HG03342 (cell line): ENCODE measurements at regions not wholly inside any gene's neighbourhood (a gene's known extent, or its start where the extent isn't known, plus 50 kb on each side); places are given as distances from the start of the nearest gene placed in this dataset.

Experiments used
- ATAC-seq: cut with Tn5 transposase; IDR thresholded peaks from one replicate; pipeline ENCODE4 v1.9.1; 2021; ENCODE audit warnings: mild to moderate bottlenecking, moderate library complexity; ENCODE audit not compliant: unreplicated experiment

DNA sequence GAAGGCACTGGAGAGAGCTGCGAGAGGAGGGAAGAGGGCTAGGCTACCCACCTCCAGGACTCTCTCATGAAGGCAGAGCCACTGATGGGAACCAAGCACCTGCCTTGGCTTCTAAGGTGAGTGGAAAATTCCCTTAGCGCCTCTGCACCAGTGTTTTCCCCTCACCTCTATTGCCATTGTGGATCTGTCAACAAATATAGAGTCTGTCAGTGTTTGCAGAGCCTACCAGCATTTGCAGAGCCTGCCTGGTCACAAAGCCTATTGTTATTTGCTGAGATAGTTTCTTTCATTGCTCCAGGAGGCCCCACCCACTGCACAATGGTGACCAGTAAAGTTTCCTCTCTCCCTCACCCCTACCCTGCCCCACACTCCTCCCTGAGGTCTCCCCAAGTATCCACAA is 141.9 kb downstream of the MRPL14 start:
- no peak for ATAC-seq

DNA sequence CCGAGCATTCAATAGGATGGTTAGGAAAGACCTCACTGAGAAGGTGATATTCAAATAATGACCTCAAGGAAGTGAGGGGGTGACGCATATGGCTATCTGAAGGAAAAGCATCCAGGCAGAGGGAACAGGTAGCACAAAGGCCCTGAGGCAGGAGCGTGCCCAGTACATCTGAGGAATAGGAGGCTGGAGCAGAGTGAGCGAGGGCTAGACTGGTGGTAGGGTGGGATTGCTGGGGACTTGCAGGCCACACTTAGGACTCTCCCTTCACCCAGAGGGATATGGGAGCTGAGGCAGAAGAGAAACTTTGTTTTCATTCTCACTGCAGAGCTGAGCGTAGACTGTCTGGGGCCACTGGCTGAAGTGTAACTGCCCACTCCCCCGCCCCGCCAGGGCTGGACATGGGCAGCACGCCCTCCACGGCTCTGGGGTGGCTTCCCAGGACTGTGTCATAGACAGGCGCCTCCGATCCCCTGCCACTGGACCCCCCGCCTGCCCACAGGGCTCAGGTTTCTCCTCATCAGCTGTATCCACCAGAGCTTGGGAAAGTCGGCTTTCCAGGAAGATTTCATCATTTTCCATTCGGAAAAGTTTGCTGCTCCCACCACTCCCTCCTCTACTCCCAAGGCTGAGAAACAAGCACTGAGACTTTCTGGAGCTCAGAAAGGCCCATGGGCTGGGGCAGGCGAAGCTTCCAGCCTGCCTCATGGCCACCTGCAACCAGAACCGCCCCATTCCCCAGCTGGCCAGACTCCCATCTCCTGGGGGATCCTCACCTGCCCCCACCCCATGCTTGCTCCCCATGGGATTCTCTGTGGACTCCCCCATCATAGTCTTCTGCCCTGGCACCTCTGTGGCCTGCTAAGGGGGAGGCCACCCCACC is 142.6 kb downstream of the MRPL14 start:
- ATAC-seq: no peak

DNA sequence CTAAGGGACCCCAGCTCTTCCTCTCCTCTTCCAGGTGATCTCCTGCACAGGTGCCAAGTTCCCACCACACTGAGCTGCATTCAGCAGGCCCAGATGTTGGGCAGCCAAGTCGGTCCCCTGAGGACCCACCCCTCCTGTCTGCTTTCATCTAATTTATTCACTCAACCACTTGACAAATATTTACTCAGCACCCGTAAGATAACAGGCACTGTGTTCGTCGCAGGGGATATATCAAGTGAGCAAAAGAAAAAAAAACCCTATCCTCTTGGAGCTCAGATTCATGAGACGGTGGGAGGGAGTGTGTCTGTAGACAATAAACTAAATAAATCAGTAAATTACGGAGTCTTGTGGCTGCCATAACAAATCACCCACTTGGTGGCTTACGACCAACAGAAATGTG is 143.6 kb downstream of the MRPL14 start:
- ATAC-seq: no peak

DNA sequence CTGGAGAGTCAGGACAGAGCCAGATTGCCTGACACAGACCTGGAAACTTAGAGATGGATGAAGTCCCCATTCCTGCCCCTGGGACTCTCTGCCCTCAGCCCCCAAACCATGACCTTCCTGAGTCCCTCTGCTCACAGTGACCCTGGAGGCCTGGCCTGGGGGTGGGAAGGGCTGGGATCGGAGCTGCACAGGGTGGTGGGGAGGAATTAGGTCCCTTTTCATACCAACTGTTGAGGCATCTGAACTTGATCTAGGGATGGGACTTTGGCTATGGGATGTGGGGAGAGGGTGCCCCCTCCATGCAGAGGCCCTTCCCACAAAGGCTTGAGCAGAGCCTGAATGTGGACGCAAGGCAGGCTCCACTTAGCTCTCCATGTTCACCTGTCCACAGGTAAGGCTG is 144.1 kb downstream of the MRPL14 start:
- ATAC-seq: no peak

DNA sequence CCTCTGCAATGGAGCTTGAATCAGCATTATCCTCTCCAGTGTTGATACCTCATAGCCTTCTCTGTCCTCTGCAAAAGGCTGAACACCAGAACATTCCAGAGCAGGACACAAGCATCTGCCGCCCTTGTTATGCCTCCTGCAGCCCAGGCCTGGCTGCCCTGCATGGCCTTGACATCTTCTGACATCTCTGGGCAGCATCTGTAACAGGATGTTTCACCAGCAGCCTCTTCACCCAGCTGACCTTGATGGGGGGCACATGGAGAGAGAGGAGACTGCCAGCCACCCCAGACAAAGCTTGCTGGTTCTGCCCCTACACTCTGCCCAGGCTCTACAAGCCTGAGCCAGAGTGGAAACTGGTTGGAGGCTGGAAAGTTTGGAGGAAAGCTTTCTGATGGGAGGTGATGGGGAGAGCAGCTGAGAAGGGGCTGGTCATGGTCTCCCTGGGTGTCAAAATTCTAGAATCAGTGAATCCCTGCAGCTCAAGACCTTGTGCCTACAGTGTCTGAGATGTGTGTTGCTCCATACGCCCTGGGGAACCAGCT is 145.1 kb downstream of the MRPL14 start:
- ATAC-seq: no peak

DNA sequence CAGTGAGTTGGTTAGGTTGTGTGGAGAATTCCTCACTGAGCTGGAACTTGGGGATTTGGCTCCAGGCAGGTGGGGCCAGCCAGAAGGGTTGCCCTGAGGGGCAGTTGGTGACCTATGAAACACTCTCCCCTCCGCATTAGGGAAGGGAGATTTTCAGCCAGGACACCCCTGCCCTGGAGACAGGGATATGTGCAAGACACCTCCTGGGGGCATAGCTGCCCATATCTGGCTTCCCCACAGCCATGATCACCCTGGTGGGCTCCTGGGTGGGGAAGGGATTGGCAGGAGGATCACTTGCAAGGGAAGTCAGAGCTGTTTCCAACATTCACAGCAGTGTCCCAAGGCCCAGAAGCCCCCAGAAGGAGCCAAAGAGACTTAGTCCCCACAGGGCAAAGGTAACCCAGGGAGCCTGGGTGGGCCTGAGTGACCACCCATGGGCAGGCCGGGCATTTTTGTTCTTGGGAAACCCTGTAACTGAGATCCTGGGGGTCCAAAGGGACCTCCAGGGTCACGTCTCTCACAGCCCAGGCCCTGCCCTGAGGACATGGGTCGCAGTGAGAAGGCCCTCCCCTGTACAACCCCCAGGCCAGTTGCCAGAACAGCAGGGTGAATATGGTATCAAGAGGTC is 145.8 kb downstream of the MRPL14 start:
- no peak for ATAC-seq

DNA sequence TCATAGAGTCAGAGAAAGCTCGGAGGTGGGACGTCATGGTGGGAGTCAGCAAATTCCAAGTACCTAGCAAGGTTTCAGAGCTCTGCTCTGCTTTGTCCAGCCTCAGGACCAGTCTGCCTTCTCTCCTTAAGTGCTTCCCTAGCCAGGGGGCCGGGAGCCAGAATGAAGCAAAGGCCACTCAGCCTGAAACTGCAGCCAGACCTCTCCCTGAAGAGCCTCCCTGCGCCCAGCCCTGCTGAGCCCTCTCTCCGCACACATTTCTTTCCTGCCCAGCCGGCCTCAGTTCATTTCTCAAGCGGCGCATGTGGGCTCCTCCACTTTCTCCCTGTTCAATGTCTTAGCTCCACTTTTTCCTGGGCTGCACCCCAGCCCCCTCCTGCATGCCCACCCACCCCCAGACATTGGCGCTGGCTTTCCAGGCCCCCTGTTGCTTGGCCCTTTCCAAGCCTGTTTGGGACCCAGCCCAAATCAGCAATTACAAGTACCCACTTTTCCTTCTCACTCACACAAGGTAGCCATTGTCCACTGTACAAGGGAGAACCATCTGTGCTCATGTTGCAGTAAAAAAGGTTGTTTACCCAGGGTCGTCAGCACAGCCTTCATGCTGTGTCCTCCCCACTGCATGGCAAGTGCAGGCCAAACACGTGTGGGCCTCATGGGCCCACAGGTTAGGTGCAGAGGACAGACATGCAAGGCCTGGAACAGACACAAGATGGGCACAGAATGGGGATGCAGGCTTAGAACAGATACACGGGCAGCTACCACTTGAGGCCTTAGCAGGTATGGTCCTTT is 147.1 kb downstream of the MRPL14 start:
- ATAC-seq: no peak

DNA sequence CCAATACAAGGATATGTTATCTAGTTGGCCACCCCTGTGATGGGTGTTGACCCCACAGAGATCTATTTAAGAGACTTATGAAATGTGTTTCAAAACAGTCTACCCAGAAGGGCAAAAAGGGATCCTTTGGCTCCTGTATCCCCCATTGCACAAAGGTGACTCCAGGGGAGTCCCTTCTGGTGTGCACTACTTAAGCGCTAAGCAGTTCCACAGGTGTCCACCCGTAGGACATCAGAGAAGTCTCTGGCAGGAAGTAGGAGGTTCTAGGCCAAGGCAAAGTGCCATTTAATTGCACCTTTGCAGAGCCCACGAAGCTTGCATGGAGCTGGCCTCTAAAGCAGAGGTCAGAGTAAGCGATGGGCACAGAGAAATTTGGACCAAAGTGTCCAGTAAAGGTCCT is 147.7 kb downstream of the MRPL14 start:
- ATAC-seq: no peak

DNA sequence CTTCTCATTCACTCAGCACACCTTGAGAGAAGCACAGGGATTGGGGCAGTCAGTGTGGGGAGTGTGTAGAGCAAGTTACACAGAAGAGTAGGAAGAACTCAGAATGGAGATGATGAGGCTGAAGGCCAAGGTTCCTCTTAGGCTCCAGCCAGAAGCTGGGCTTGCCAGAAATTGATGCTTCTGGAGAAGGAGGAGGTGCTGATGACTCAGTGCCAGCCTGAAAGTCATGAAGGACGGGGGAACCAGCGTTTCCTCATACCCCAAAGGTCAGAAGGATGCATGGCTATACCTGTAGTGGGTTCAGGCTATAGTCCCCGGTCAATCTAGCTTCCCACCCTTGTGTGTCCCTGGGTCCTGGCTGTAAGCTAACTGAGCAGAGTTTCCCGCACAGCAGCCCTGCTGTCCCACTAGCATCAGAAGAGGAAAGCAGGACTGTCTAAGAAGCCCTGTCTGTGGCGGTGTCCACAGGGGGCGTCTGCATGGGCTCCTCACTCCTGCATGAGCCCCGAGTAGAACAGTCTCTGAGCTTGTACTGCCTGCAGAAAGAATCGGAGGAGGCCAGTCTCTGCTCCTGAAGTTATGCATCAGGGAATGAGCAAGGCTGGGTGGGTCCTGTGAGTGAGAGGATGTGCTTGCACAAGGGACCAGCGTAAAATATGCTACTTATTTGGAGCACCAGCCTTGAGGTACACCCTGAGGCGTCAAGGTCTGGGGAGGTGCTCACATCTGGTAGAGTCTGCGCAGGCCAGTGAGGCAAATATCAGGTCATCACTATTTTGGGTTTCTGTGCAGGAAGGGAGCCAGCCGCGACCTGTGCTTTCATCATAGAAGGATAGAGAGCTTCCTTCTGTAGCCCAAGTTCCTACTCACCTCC is 148.5 kb downstream of the MRPL14 start:
- ATAC-seq: no peak

DNA sequence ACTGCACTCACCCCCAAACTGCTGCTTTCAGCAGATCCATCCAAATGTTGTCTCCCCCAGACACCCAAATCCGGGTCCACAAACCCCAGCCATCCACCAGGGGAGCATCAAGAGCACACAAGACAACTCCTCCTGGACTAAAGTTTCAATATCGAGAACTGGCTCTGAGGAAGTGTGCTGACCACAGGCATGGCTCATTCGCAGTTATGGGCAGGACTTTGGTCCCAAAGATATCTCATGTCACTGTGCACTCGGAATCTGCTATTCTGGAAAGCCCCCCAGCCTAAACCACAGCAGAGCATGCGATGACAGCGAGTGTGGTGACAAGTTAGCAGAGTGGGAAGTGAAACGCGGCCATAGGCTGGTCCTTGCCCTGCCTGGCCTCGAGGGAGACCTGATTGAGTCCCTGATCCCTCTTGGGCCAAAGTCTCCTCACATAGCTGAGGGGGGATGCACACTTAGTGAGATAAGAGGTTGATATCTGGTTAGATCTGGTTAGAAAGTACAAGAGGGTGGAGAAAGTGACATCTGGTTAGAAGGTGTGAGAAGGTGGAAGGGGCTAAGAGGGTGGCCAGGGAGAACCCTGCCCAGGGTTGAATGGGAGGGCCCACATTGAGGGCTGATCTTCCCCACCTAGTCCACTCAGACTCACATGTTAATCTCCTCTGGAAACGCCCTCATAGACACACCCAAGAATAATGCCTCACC is 149.7 kb downstream of the MRPL14 start:
- ATAC-seq: peak; percentile 88

DNA sequence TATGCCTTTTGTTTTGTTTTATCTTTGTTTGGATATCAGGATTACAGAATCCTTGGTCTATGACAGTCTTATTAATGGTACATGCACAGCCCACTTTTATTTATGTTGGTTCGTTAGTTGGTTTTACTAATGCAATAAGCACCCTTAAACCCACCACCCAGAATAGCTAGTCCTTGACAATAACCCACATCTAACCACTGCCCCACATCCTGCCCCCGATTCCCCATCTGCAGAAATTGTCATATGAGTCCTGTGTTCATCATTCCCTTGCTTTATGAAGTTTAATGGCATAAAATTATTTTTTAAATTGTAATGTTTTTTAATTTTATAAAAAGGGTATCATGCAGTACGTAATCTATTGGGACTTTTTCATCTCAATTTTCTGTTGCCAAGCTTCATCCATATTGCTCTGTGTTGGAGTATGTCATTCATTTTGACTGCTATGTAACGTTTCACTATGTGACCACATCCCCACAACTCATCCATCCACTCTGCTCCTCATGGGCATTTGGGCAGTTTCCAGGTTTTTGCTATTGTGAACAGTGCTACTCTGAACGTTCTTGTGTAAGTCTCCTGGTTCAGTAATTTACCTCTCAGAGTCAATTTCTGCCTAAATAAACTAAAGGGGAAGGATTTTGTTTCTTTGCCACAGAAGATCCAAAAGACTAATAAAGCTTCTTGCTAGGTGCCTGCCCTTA is 150.4 kb downstream of the MRPL14 start:
- ATAC-seq: no peak

DNA sequence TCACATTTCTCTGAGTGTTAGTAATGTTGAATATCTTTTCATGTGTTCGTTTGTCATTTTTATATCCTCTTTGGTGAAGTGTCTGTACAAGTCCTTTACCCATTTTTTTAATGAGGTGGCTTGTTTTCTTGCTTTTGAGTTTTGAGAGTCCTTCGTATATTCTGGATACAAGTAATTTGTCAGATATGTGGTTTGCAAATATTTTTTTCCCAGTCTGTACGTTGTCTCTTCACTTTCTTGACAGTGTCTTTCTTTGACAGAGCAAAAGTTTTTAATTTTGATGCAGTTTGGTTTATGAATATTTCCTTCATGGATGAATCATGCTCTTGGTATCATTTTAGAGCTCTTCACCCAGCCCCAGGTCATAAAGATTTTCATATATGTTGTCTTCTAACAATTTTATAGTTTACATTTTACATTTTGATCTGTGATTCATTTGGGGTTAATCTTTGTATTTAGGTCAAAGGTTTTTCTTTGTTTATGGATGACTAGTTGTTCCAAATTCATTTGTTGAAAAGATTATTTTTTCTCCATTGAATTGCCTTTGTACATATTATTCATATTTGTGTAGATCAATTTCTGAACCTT is 152.5 kb downstream of the MRPL14 start:
- ATAC-seq: no peak

DNA sequence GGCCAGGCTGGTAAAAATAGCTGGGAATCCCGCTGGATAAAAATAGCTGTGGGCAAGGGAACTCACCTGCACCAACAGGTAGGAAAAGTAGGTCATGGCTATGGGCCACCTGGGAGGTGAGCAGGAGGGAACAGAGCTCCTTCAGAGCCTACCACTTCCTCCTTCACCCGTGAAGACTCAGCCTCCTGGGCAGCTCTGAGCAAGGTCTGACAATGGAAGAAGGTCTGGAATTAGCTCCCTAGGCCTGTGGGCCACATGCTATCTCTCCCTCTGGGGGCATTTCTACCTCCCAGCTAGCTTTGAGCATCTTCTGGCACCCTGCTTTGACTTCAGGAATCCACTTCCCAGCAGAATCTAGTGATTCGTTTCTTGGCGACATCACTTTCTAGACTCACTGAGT is 153.9 kb downstream of the MRPL14 start:
- no peak for ATAC-seq

DNA sequence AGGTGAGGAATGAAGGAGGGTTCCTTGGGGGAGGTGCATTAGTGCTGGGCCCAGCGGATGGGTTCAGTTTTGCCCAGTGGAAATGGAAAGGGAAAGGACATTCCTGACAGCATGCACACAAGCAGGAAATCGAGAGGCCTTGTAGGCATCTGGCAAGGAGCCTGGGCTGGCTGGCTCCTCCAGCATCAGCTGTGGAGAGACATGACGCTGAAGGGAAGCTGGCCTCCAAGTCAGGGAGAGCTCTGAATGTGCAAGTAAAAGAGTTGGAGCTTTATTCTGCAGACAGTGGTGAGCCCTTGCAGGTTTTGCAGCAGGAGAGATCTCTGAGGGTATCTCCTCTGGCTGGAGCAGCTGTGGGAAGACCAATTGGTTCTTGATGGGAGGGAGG is 154.3 kb downstream of the MRPL14 start:
- no peak for ATAC-seq

DNA sequence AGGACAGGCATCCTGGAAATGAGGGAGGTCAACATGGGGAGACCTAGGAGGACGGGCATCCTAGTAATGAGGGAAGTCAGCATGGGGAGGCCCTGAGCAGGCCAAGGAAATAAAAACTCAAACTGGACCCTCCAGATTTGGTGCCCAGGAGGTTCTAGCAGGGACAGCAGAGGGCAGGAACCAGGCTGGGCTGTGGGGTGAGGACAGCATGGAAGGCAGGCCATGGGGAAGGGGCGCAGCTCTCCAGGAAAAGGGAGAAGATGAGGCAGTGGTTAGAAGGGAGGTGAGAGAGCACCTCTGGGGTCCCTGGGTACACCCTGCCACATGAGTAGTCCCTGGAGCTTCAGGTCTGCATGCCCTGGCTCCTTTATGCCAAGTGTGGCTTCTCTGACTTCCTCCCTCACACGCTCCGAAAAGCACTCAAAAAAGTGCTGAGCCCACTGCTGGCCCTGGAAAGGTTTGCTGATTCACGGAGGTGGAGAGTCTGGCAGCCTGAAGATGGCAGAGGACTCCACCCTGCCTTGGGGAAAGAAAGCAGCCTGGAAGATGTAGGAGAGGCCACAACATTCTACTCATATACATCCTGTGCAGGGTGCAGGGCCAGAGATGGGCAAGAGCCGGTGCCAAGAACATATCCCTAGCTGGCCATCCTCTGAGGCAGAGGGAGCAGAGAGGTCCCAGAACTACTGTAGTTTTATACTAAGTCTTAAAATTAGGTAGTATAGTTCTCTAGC is 154.9 kb downstream of the MRPL14 start:
- no peak for ATAC-seq

DNA sequence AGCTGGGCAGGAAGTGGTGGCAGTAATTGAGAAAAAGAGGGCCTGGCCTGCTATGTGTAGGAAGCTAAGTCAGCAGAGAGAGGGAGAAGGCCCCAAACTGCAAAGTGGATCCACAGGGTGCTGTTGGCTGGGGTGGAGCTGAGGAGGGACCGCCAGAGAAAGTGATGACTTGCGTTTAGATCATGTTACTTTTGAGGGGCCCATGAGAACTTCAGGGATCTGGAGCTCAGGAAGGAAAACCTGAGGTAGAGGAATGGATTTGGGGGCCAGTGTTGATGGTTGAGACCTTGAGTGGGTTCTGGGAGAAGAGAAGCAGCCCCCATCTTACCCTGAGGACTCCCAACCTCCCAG is 155.5 kb downstream of the MRPL14 start:
- ATAC-seq: no peak

DNA sequence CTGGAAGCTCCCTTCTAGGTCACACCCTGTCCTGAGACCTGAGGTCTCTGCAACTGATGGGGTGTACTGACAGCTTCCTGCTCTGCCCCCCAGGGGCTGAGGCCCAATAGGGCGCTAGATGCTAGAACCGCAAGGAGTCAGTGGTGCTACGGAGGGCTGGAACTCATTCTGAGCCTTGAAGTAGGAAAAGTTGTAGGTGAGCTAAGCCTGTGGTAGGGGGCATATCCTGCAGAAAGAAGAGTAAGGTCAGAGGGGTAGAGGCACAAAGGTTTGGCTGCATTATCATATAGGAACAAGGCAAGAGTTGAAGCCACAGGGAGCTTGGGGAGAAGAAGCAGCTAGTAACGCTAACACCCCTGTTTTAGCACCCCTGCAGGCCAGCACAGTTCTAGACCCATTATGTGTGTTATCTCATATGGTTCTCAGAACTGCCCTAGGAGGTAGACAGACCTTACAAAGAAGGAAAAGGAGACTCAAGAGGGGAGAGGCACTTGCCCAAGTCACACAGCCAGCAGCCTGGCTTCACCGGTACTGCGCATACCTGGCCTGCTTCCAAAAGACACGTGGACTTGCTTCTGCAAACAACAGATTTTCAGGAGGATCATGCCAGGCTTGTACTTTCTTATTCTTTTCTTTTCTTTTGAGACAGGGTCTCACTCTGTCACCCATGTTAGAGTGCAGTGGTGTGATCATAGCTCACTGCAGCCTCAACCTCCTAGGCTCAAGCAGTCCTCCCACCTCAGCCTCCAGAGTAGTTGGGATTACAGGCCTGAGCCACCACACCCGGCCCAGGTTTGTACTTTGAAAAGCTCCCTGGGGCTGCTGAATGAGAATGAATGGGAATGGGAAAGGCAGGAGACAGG is 156.1 kb downstream of the MRPL14 start:
- no peak for ATAC-seq
